ENCODE measurements at regions not wholly inside any gene's neighbourhood (a gene's known extent, or its start where the extent isn't known, plus 50 kb on each side); places are given as distances from the start of the nearest gene placed in this dataset.

GRCh38 chr16:51637770-51638094 lies 486.7 kb upstream of the SALL1 start:
- no peak for DNase-seq

- peak; percentile 19 for DNase-seq
Observed at GRCh38 chr16:51636920-51637769, 486.1 kb upstream of the SALL1 start.

- no peak for DNase-seq
Observed at GRCh38 chr16:51635181-51635580, 484.1 kb upstream of the SALL1 start.

GRCh38 chr16:51630076-51630475 lies 479.0 kb upstream of the SALL1 start:
- DNase-seq, result no peak

- no peak for DNase-seq
Observed at GRCh38 chr16:51629576-51629975, 478.5 kb upstream of the SALL1 start.

GRCh38 chr16:51624080-51624775 lies 473.2 kb upstream of the SALL1 start:
- no peak for DNase-seq

GRCh38 chr16:51621610-51622009 lies 470.5 kb upstream of the SALL1 start:
- no peak for DNase-seq

GRCh38 chr16:51615141-51615540 lies 464.1 kb upstream of the SALL1 start:
- DNase-seq, result no peak

GRCh38 chr16:51607201-51607651 lies 456.2 kb upstream of the SALL1 start:
- no peak for DNase-seq

- no peak for DNase-seq
Observed at GRCh38 chr16:51596247-51596646, 445.2 kb upstream of the SALL1 start.

- peak; percentile 22 for DNase-seq
Observed at GRCh38 chr16:51592535-51593300, 441.6 kb upstream of the SALL1 start.

- no peak for DNase-seq
Observed at GRCh38 chr16:51592001-51592501, 441.0 kb upstream of the SALL1 start.

GRCh38 chr16:51591480-51591879 lies 440.4 kb upstream of the SALL1 start:
- DNase-seq, result no peak

GRCh38 chr16:51579652-51580360 lies 428.7 kb upstream of the SALL1 start:
- DNase-seq, result no peak

- no peak for DNase-seq
Observed at GRCh38 chr16:51577621-51578303, 426.7 kb upstream of the SALL1 start.

- DNase-seq, result no peak
Observed at GRCh38 chr16:51576498-51577195, 425.6 kb upstream of the SALL1 start.

- no peak for DNase-seq
Observed at GRCh38 chr16:51573191-51573590, 422.1 kb upstream of the SALL1 start.

GRCh38 chr16:51569203-51569931 lies 418.3 kb upstream of the SALL1 start:
- DNase-seq, result no peak

- DNase-seq, result no peak
Observed at GRCh38 chr16:51567911-51568310, 416.8 kb upstream of the SALL1 start.

- DNase-seq, result no peak
Observed at GRCh38 chr16:51565184-51565583, 414.1 kb upstream of the SALL1 start.

GRCh38 chr16:51562891-51563290 lies 411.8 kb upstream of the SALL1 start:
- DNase-seq, result no peak
